Ovary (tissue), 7 donors: ENCODE measurements at regions not wholly inside any gene's neighbourhood (a gene's known extent, or its start where the extent isn't known, plus 50 kb on each side); places are given as distances from the start of the nearest gene placed in this dataset. TPM values are rescaled to one million over a fixed set of nuclear protein-coding genes. Genes with fewer than 3 reads are reported as not detected.

Experiments used
- DNase-seq, 5 donors: peaks; one replicate each; pipeline ENCODE4 v3.0.0-alpha.2; 2019 to 2020
- H3K27ac ChIP-seq, 2 donors: fragments of 200-600 bp; one replicate each; pipeline versions ENCODE4 v1.5.1 to v1.8.0; 2019 to 2022
- H3K27me3 ChIP-seq: fragments of 200-600 bp; one replicate; pipeline ENCODE4 v1.8.0; 2022
- H3K36me3 ChIP-seq: fragments of 200-600 bp; sonication (generic); one replicate; pipeline ENCODE4 v1.5.1; 2019
- H3K4me1 ChIP-seq: one replicate; pipeline ENCODE4 v1.8.1; 2013; ENCODE audit warnings: mild to moderate bottlenecking, moderate library complexity; ENCODE audit not compliant: insufficient read depth
- H3K4me3 ChIP-seq: fragments of 200-600 bp; sonication (generic); one replicate; pipeline ENCODE4 v1.5.1; 2017
- H3K9me3 ChIP-seq, 2 donors: fragments of 200-600 bp in 1 of 2; sonication (generic) in 1 of 2; one replicate each; pipeline versions ENCODE4 v1.5.1 to v1.8.1; 2013 to 2019; ENCODE audit warnings: mild to moderate bottlenecking in 1 of 2, moderate library complexity in 1 of 2
- CTCF ChIP-seq, 3 donors: fragments of 450-650 bp in 2 of 3; fragments of 200-600 bp in 1 of 3; IDR thresholded peaks; one replicate each; pipeline versions ENCODE4 v1.5.1 to v1.8.0; 2016 to 2022; ENCODE audit warnings: antibody characterized with exemption in 3 of 3, mild to moderate bottlenecking in 1 of 3
- EP300 ChIP-seq: sonication (generic); formaldehyde crosslinking; IDR thresholded peaks from one replicate; pipeline ENCODE4 v1.6.1; 2017; ENCODE audit warnings: antibody characterized with exemption
- POLR2A ChIP-seq: fragments of 450-650 bp; IDR thresholded peaks from one replicate; pipeline ENCODE4 v1.6.1; 2017; ENCODE audit warnings: antibody characterized with exemption, mild to moderate bottlenecking, moderate library complexity
- WGBS, 3 donors: extraction: QIAGEN DNeasy Blood & Tissue Kit in 1 of 3; methylation state at CpG; one replicate each; pipeline versions ENCODE4 v1.1.5 to v1.1.7; 2013 to 2017; 5-methylcytosine and 5-hydroxymethylcytosine counted together
- intact Hi-C, 4 donors: fragments of 100-400 bp; cut with DNase I; formaldehyde crosslinking; loops; one replicate each; pipeline versions ENCODE4 v1.11.0 to v1.15.1; 2022 to 2023
- small RNA-seq: library from RNA; depleted of rRNA; stranded (forward); fragments of <200 nt; gene quantifications from one replicate; pipeline ENCODE3, GENCODE V24; 2016
- donor health status: DM: no; HTN: no; CAD: no; lungs with moderate emphysema.
- donor health status: DM: no; HTN: no; CAD: no.
- donor health status: Bipolar disorder and iron deficiency.
- donor health status: DM: no; HTN: no; CAD: no.
- donor health status: DM: yes; HTN: yes; CAD: no.

DNA sequence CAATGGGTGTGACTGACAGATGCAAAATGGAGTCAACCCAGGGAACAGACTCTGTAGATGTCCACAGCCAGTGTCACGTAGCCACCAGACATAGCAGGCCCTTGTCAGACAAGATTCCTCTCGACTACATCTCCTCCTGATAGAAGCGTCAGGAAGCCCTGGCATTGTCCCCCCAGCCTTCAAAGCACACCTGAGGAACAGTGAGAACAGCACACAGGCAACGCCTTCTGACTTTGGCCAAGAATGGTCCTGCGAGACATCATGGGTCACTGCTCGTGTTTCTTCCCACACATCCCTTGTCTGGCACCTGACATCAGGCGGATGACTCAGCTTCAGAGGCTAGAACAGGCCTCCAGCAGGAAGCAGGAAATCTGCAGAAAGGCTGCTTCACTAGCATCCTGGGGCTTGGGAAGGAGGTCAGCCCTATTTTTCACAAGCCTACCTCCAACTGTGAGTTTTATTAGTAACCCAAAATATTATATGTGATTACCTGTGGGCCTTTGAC is 52.8 kb upstream of the GPR26 start:
- TF ChIP-seq CTCF (IDR thresholded peaks at IDR 0.05) (no peak), POLR2A (no peak), EP300 (no peak)
- no peak overlapping the region for H3K27ac ChIP-seq
- 73 to 77% (median 73%) methylated on average over 7 of the region's 7 CpGs for WGBS, 3 donors
- intact Hi-C loops, result no loop called here
- no peaks in the 10 kb centered on the region for H3K27me3 ChIP-seq
- H3K4me1 ChIP-seq, result no peaks in the 10 kb centered on the region
- no peaks in the 10 kb centered on the region for H3K9me3 ChIP-seq
- H3K36me3 ChIP-seq, result no peaks in the 10 kb centered on the region
- H3K4me3 ChIP-seq, result no peak overlapping the region
- DNase-seq, result no peak

GRCh38 chr10:123614888-123615287 is 51.3 kb upstream of the GPR26 start:
- DNase-seq, result peak in 4 of 5 donors; percentile 32 to 60 (median 54)
- intact Hi-C loops, result no loop called here
- no peaks in the 10 kb centered on the region for H3K27me3 ChIP-seq
- H3K27ac ChIP-seq, result no peak overlapping the region
- no peak overlapping the region for H3K4me3 ChIP-seq
- no peaks in the 10 kb centered on the region for H3K9me3 ChIP-seq
- TF ChIP-seq POLR2A, result no peak
- TF ChIP-seq EP300, result no peak
- TF ChIP-seq CTCF (IDR thresholded peaks at IDR 0.05), result no peak
- 8 to 14% (median 10%) methylated on average over 12 of the region's 12 CpGs for WGBS, 3 donors
- no peaks in the 10 kb centered on the region for H3K4me1 ChIP-seq
- no peaks in the 10 kb centered on the region for H3K36me3 ChIP-seq

Small RNAs in the stretch of these regions (small RNA-seq; reads per million reads assigned to genes)
- not detected for gene AL160290.3
